Activated CD4-positive, CD25-positive, alpha-beta regulatory T cell treated with anti-CD3 and anti-CD28 coated beads, Interleukin-2, amount 50 U/mL, for 24 hours (primary cell): ENCODE measurements at regions not wholly inside any gene's neighbourhood (a gene's known extent, or its start where the extent isn't known, plus 50 kb on each side); places are given as distances from the start of the nearest gene placed in this dataset.

Experiments
- ATAC-seq, 2 donors: fragments of 150-1000 bp; cut with Tn5 transposase; one replicate each; pipeline ENCODE4 v1.10.0; 2021; ENCODE audit warnings: mild to moderate bottlenecking in 1 of 2, moderate library complexity in 1 of 2

GRCh38 chr13:99819967-99820366 lies 151.6 kb downstream of the ZIC5 start:
- ATAC-seq = no peak

GRCh38 chr13:99816321-99816720 lies 155.2 kb downstream of the ZIC5 start:
- ATAC-seq = no peak

GRCh38 chr13:99813336-99814095 lies 158.1 kb downstream of the ZIC5 start:
- no peak for ATAC-seq

- ATAC-seq = no peak
Observed at GRCh38 chr13:99812625-99813024, 158.9 kb downstream of the ZIC5 start.

- no peak for ATAC-seq
Observed at GRCh38 chr13:99811067-99811700, 160.4 kb downstream of the ZIC5 start.

GRCh38 chr13:99809926-99810325 lies 161.6 kb downstream of the ZIC5 start:
- no peak for ATAC-seq

- ATAC-seq = no peak
Observed at GRCh38 chr13:99809496-99809895, 162.1 kb downstream of the ZIC5 start.

- ATAC-seq = no peak
Observed at GRCh38 chr13:99808786-99809185, 162.8 kb downstream of the ZIC5 start.

GRCh38 chr13:99806671-99807070 lies 164.9 kb downstream of the ZIC5 start:
- ATAC-seq = no peak

- no peak for ATAC-seq
Observed at GRCh38 chr13:99805361-99805760, 166.2 kb downstream of the ZIC5 start.

- ATAC-seq = no peak
Observed at GRCh38 chr13:99803141-99803540, 168.4 kb downstream of the ZIC5 start.

GRCh38 chr13:99802416-99802815 lies 169.2 kb downstream of the ZIC5 start:
- no peak for ATAC-seq

GRCh38 chr13:99800951-99801350 lies 170.6 kb downstream of the ZIC5 start:
- ATAC-seq = no peak

- no peak for ATAC-seq
Observed at GRCh38 chr13:99800011-99800410, 171.6 kb downstream of the ZIC5 start.

GRCh38 chr13:99798756-99799155 lies 172.8 kb downstream of the ZIC5 start:
- ATAC-seq = no peak

GRCh38 chr13:99797691-99798090 lies 173.9 kb downstream of the ZIC5 start:
- no peak for ATAC-seq

- no peak for ATAC-seq
Observed at GRCh38 chr13:99796175-99796819, 175.3 kb downstream of the ZIC5 start.

GRCh38 chr13:99792079-99792921 lies 179.3 kb downstream of the ZIC5 start:
- no peak for ATAC-seq

GRCh38 chr13:99782669-99783068 lies 188.9 kb downstream of the ZIC5 start:
- ATAC-seq = no peak

GRCh38 chr13:99778500-99778899 lies 193.1 kb downstream of the ZIC5 start:
- no peak for ATAC-seq

GRCh38 chr13:99777873-99778272 lies 193.7 kb downstream of the ZIC5 start:
- no peak for ATAC-seq

GRCh38 chr13:99774644-99775043 lies 196.9 kb downstream of the ZIC5 start:
- ATAC-seq = no peak

- no peak for ATAC-seq
Observed at GRCh38 chr13:99768986-99769385, 202.6 kb downstream of the ZIC5 start.
